ENCODE measurements at regions not wholly inside any gene's neighbourhood (a gene's known extent, or its start where the extent isn't known, plus 50 kb on each side); places are given as distances from the start of the nearest gene placed in this dataset.
"Not testable (repeated sequence)": the region's sequence is repeated elsewhere in the genome, so short reads cannot be mapped to it uniquely, and the experiment has no call there.

DNA sequence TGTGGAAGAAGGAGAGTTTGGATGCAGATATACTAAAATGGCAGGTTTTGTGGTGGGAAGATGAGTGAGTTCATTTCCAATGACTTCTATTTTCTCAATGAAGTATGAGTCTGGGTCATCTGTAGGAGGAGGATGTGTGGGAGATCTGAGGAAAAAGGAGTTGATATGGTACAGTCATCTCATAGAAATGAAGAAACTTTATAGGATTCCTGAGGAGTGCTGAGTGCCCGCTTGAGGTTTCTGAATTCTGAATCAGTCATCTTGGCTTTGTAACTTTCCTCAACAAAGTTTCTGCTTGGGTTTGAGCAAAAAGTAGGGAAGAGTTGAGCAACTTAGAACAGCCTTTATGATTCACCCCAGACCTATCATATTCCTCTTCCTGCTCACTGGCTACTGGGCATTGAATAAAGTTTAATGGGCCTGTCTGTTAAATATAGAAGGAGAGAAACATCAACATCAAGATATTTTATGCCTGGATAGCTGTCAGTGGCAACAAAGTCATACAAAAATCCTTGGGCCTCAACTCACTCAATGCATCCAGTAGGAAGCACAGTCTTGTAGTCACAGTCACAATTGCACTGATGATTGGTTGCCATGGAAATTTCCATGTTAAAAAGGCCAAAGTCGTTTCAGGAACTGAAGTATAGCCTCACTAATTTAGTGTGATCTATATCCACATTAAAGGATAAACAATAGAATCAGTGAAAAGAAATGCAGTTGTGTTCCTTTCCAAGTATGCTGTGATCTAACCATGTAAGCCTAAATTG, 284.7 kb downstream of the DUSP6 start:
- Histone ChIP-seq H3K9me3 (ENCODE audit: insufficient read depth, low read length) (no peaks in the 10 kb centered on the region), H3K36me3 (ENCODE audit: insufficient read depth, insufficient read length, low read length) (no peaks in the 10 kb centered on the region), H3K27me3 (ENCODE audit: insufficient read depth, insufficient read length) (no peaks in the 10 kb centered on the region), H3K9ac (ENCODE audit: insufficient read length, low read depth) (no peak overlapping the region), H3K4me3 (ENCODE audit: insufficient read length, low read depth) (no peak overlapping the region), H3K4me1 (ENCODE audit: insufficient read depth, insufficient read length) (no peaks in the 10 kb centered on the region)
- DNase-seq (ENCODE audit: low read depth, low spot score): no peak
- TF ChIP-seq SUZ12 (IDR thresholded peaks at IDR 0.05; ENCODE audit: extremely low read depth, insufficient read depth, insufficient read length) (no peak), ZNF274 (IDR thresholded peaks at IDR 0.05; ENCODE audit: low read depth, low read length) (no peak), YY1 (IDR thresholded peaks at IDR 0.05; ENCODE audit: insufficient read depth, insufficient read length) (no peak)

DNA sequence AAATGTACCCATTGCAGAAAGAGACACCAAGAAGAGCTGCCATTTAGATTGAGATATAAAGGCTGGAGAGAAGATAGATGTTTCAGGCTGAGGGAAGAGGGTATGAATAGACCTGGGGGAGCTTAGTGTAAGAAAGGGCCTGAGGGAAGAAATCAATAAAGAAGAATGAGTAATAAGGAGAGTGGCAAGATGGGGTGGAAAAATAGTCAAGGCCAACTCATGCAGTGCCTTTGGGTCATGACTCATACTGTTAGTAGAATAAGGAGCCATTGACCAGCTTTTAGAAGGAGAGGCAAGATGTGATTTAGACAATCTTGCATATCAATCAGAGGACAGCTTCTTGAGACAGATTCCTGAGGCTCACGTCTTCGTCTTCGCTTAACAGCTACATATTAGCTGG, 287.5 kb downstream of the DUSP6 start:
- Histone ChIP-seq H3K9ac (ENCODE audit: insufficient read length, low read depth) (no peak overlapping the region), H3K36me3 (ENCODE audit: insufficient read depth, insufficient read length, low read length) (no peaks in the 10 kb centered on the region), H3K4me3 (ENCODE audit: insufficient read length, low read depth) (no peak overlapping the region), H3K27me3 (ENCODE audit: insufficient read depth, insufficient read length) (no peaks in the 10 kb centered on the region), H3K9me3 (ENCODE audit: insufficient read depth, low read length) (no peaks in the 10 kb centered on the region), H3K4me1 (ENCODE audit: insufficient read depth, insufficient read length) (no peaks in the 10 kb centered on the region)
- TF ChIP-seq ZNF274 (IDR thresholded peaks at IDR 0.05; ENCODE audit: low read depth, low read length) (no peak), YY1 (IDR thresholded peaks at IDR 0.05; ENCODE audit: insufficient read depth, insufficient read length) (no peak), SUZ12 (IDR thresholded peaks at IDR 0.05; ENCODE audit: extremely low read depth, insufficient read depth, insufficient read length) (no peak)
- DNase-seq (ENCODE audit: low read depth, low spot score): no peak

DNA sequence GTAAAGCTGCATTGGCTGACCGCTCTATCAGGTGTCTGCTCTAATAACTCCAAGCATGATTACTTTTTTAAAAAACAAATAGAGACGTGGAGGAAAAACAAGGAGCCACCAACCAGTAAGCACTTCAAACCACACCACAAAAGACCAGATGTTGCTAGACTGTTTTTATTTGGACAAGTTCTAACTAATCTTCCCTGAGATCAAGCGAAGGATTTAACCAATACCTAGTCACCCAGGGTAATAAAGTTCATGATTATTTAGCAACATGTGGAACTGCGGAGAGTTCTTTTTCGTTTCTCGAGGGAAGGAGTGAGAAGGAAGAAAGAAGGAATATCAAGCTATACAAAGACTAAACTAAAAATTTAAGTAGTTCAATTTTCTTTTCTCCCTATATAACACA, 288.1 kb downstream of the DUSP6 start:
- TF ChIP-seq ZNF274 (IDR thresholded peaks at IDR 0.05; ENCODE audit: low read depth, low read length) (no peak), SUZ12 (IDR thresholded peaks at IDR 0.05; ENCODE audit: extremely low read depth, insufficient read depth, insufficient read length) (no peak), YY1 (IDR thresholded peaks at IDR 0.05; ENCODE audit: insufficient read depth, insufficient read length) (no peak)
- H3K36me3 ChIP-seq (ENCODE audit: insufficient read depth, insufficient read length, low read length): no peaks in the 10 kb centered on the region
- no peak overlapping the region for H3K4me3 ChIP-seq (ENCODE audit: insufficient read length, low read depth)
- no peaks in the 10 kb centered on the region for H3K9me3 ChIP-seq (ENCODE audit: insufficient read depth, low read length)
- H3K27me3 ChIP-seq (ENCODE audit: insufficient read depth, insufficient read length): no peaks in the 10 kb centered on the region
- H3K4me1 ChIP-seq (ENCODE audit: insufficient read depth, insufficient read length): no peaks in the 10 kb centered on the region
- H3K9ac ChIP-seq (ENCODE audit: insufficient read length, low read depth): no peak overlapping the region
- DNase-seq (ENCODE audit: low read depth, low spot score): no peak

DNA sequence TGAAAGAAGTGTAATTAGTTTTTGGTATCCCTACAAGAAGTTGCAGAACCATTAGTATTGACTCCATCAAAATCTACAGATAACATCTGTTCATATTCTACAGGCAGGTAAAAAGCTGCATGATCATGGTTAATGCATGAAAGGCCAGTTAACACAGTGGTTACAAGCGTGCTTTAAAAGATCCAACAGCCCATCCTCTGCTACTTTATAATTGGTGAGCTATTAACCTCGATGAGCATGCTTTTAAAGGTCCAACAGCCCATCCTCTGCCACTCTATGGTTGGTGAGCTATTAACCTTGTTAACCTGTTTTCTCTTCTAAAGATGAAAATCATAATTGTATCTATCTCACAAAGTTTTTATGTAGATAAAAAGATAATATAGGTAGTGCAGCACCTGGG, 289.3 kb downstream of the DUSP6 start:
- H3K4me1 ChIP-seq (ENCODE audit: insufficient read depth, insufficient read length): no peaks in the 10 kb centered on the region
- H3K9me3 ChIP-seq (ENCODE audit: insufficient read depth, low read length): no peaks in the 10 kb centered on the region
- H3K27me3 ChIP-seq (ENCODE audit: insufficient read depth, insufficient read length): no peaks in the 10 kb centered on the region
- H3K4me3 ChIP-seq (ENCODE audit: insufficient read length, low read depth): no peak overlapping the region
- TF ChIP-seq ZNF274 (IDR thresholded peaks at IDR 0.05; ENCODE audit: low read depth, low read length) (no peak), SUZ12 (IDR thresholded peaks at IDR 0.05; ENCODE audit: extremely low read depth, insufficient read depth, insufficient read length) (no peak), YY1 (IDR thresholded peaks at IDR 0.05; ENCODE audit: insufficient read depth, insufficient read length) (no peak)
- DNase-seq (ENCODE audit: low read depth, low spot score): no peak
- H3K36me3 ChIP-seq (ENCODE audit: insufficient read depth, insufficient read length, low read length): no peaks in the 10 kb centered on the region
- H3K9ac ChIP-seq (ENCODE audit: insufficient read length, low read depth): no peak overlapping the region

DNA sequence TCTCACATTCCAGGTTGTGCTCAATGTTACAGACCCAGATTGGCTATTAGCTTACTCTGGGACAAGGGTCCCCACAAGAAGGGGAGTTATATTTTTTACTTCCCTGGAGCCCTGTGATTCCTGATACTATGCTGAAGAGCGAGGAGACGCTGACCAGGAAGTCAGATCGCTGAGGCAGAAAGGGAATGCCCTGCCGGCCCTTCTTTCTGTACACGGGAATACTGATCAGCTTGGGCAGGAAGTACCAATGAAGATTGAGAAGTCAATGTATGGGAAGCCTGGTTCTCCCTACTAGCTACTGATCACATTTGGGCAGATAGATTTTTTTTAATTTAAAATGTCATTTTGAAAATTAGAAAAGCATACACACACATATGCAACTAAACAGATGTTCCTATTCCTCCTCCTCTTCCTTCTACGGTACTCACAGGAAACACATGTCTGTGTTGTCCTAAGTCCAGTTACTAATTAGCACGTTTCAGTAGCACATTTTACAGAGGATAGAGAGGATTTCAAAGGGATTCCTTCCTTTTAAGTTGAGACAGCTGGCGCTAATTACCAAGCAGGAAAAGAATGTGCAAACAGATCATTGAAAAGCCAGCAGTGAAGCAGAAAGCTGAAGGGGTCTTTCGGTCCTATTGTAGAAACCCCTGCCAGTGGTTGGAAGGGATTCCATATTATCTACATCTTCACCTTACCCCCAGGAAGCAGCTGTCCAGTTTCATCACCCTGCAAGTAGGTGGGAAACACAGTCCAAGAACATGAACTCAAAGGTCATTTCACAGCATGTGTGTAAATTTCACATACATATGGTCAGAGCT, 292.4 kb downstream of the DUSP6 start:
- Histone ChIP-seq H3K27me3 (ENCODE audit: insufficient read depth, insufficient read length) (no peaks in the 10 kb centered on the region), H3K36me3 (ENCODE audit: insufficient read depth, insufficient read length, low read length) (no peaks in the 10 kb centered on the region), H3K4me1 (ENCODE audit: insufficient read depth, insufficient read length) (no peaks in the 10 kb centered on the region), H3K9me3 (ENCODE audit: insufficient read depth, low read length) (no peaks in the 10 kb centered on the region), H3K9ac (ENCODE audit: insufficient read length, low read depth) (no peak overlapping the region), H3K4me3 (ENCODE audit: insufficient read length, low read depth) (no peak overlapping the region)
- TF ChIP-seq SUZ12 (IDR thresholded peaks at IDR 0.05; ENCODE audit: extremely low read depth, insufficient read depth, insufficient read length) (no peak), ZNF274 (IDR thresholded peaks at IDR 0.05; ENCODE audit: low read depth, low read length) (no peak), YY1 (IDR thresholded peaks at IDR 0.05; ENCODE audit: insufficient read depth, insufficient read length) (no peak)
- DNase-seq (ENCODE audit: low read depth, low spot score): no peak

DNA sequence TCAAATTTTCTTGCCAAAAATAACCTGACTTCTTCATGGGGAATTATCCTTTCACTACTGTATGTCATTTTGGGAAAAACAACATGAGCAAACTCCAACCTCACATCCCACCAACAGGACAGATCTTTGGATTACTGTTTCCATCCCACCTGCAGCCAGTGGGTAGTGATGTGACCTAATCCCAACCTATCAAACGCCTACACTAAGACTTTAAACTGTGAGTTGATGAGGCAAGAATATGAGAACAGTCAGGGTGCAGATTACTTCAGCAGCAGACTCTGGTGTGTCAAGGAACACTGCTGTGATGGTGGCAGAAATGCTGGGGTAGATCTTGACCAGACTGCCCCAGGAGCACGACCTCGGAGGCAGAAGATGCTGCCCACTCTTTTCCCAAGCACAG, 293.2 kb downstream of the DUSP6 start:
- H3K9me3 ChIP-seq (ENCODE audit: insufficient read depth, low read length): no peaks in the 10 kb centered on the region
- no peaks in the 10 kb centered on the region for H3K27me3 ChIP-seq (ENCODE audit: insufficient read depth, insufficient read length)
- H3K4me3 ChIP-seq (ENCODE audit: insufficient read length, low read depth): no peak overlapping the region
- TF ChIP-seq YY1 (IDR thresholded peaks at IDR 0.05; ENCODE audit: insufficient read depth, insufficient read length) (no peak), SUZ12 (IDR thresholded peaks at IDR 0.05; ENCODE audit: extremely low read depth, insufficient read depth, insufficient read length) (no peak), ZNF274 (IDR thresholded peaks at IDR 0.05; ENCODE audit: low read depth, low read length) (no peak)
- no peaks in the 10 kb centered on the region for H3K4me1 ChIP-seq (ENCODE audit: insufficient read depth, insufficient read length)
- H3K36me3 ChIP-seq (ENCODE audit: insufficient read depth, insufficient read length, low read length): no peaks in the 10 kb centered on the region
- H3K9ac ChIP-seq (ENCODE audit: insufficient read length, low read depth): no peak overlapping the region
- no peak for DNase-seq (ENCODE audit: low read depth, low spot score)

DNA sequence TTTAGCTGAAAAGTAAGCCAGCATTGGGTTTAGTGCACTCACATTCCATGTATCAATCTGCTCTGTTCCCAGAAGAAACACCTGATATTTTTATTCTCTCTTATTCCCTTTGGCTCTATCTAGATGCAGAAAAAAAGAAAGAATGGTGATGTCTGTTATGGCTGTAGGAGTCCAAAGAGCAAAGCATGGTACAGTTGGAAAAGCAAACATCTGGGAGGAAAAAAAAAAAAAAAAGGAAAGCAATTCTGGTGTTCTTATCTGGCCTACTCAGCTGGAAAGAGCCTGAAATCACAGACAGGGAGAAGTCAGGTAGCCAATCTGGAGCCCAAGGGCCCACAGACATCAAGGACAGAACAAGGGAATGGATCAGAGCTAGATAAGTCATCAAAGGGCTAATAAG, 293.9 kb downstream of the DUSP6 start:
- DNase-seq (ENCODE audit: low read depth, low spot score): no peak
- Histone ChIP-seq H3K4me1 (ENCODE audit: insufficient read depth, insufficient read length) (no peaks in the 10 kb centered on the region), H3K27me3 (ENCODE audit: insufficient read depth, insufficient read length) (no peaks in the 10 kb centered on the region), H3K9me3 (ENCODE audit: insufficient read depth, low read length) (0 out of 2 replicates have a peak, but pooled peaks cover 2% of the 10 kb centered on the region), H3K9ac (ENCODE audit: insufficient read length, low read depth) (no peak overlapping the region), H3K36me3 (ENCODE audit: insufficient read depth, insufficient read length, low read length) (no peaks in the 10 kb centered on the region), H3K4me3 (ENCODE audit: insufficient read length, low read depth) (no peak overlapping the region)
- no peak for TF ChIP-seq YY1 (IDR thresholded peaks at IDR 0.05; ENCODE audit: insufficient read depth, insufficient read length)
- no peak for TF ChIP-seq ZNF274 (IDR thresholded peaks at IDR 0.05; ENCODE audit: low read depth, low read length)
- no peak for TF ChIP-seq SUZ12 (IDR thresholded peaks at IDR 0.05; ENCODE audit: extremely low read depth, insufficient read depth, insufficient read length)

DNA sequence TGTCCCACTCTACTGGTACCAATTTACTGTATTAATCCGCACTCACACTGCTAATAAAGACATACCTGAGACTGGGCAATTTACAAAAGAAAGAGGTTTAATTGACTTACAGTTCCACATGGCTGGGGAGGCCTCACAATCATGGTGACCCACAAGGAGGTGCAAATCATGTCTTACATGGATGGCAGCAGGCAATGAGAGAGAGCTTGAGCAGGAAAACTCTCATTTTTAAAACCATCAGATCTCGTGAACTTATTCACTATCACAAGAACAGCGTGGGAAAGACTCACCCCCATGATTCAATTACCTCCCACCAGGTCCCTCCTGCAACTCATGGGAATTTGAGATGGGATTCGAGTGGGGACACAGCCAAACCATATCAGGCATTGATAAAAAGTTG, 298.5 kb downstream of the DUSP6 start:
- DNase-seq (ENCODE audit: low read depth, low spot score); H3K4me1 ChIP-seq (ENCODE audit: insufficient read depth, insufficient read length); H3K27me3 ChIP-seq (ENCODE audit: insufficient read depth, insufficient read length); H3K4me3 ChIP-seq (ENCODE audit: insufficient read length, low read depth); H3K36me3 ChIP-seq (ENCODE audit: insufficient read depth, insufficient read length, low read length); H3K9ac ChIP-seq (ENCODE audit: insufficient read length, low read depth): not testable (repeated sequence)
- H3K9me3 ChIP-seq (ENCODE audit: insufficient read depth, low read length): peaks cover 14% of the 10 kb centered on the region; the same call in 1 of the 2 replicates
